ENCODE measurements at regions not wholly inside any gene's neighbourhood (a gene's known extent, or its start where the extent isn't known, plus 50 kb on each side); places are given as distances from the start of the nearest gene placed in this dataset.
"Not testable (repeated sequence)": the region's sequence is repeated elsewhere in the genome, so short reads cannot be mapped to it uniquely, and the experiment has no call there.

DNA sequence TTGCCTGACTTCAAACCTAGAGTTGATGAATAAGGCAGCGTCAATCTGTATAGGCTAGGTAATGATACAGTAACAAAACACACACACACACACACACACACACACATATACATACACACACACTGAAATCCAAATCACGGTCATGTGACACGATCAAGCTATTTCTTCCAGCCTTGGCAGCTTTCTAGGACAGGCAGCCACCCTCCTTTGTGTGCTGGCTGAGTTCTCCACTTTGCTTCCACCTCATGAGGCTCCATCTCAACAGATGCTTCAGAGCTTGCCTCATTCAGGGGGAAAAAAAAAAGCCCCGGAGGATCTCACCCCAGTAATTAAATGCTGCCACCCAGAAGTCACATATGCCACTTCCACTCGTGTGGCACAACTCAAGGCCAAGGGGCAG lies 217.9 kb downstream of the NPIPA8 start:
- H3K4me1 ChIP-seq (ENCODE audit: control insufficient read depth in 2 of 2, insufficient read depth in 2 of 2, low read length in 2 of 2); H3K36me3 ChIP-seq (ENCODE audit: control insufficient read depth in 2 of 2, insufficient read depth in 2 of 2, low read length in 2 of 2); H3K9ac ChIP-seq (ENCODE audit: low read depth in 1 of 2, low read length in 2 of 2); H3K27me3 ChIP-seq (ENCODE audit: control insufficient read depth in 2 of 2, insufficient read depth in 2 of 2, low read length in 2 of 2); H3K4me3 ChIP-seq (ENCODE audit: low read length in 2 of 2); H3K9me3 ChIP-seq (ENCODE audit: control insufficient read depth in 2 of 2, low read length in 2 of 2); H3K27ac ChIP-seq (ENCODE audit: low read depth in 2 of 2, low read length in 2 of 2): not testable (repeated sequence)

DNA sequence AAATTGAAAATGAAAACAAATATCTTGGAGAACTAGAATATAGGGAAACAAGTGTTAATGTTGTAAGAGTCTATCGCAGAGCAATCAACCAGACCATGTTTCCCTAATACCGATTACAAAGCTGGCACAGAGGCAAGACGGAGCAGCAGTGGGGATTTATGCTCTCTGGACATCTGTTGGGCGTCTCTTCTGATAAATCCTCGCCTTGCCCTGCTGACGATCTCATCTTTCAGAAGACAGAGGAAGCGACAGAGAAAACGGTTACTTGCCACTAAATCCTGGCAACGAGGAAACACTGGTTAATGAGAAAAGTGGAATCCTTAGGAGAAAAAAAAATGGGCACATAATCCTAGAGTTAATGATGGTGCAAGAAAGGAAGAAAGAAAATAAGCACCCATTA lies 218.5 kb downstream of the NPIPA8 start:
- not testable (repeated sequence) for H3K4me1 ChIP-seq (ENCODE audit: control insufficient read depth in 2 of 2, insufficient read depth in 2 of 2, low read length in 2 of 2); H3K9ac ChIP-seq (ENCODE audit: low read depth in 1 of 2, low read length in 2 of 2); H3K4me3 ChIP-seq (ENCODE audit: low read length in 2 of 2); H3K27me3 ChIP-seq (ENCODE audit: control insufficient read depth in 2 of 2, insufficient read depth in 2 of 2, low read length in 2 of 2); H3K36me3 ChIP-seq (ENCODE audit: control insufficient read depth in 2 of 2, insufficient read depth in 2 of 2, low read length in 2 of 2); H3K9me3 ChIP-seq (ENCODE audit: control insufficient read depth in 2 of 2, low read length in 2 of 2); H3K27ac ChIP-seq (ENCODE audit: low read depth in 2 of 2, low read length in 2 of 2)

DNA sequence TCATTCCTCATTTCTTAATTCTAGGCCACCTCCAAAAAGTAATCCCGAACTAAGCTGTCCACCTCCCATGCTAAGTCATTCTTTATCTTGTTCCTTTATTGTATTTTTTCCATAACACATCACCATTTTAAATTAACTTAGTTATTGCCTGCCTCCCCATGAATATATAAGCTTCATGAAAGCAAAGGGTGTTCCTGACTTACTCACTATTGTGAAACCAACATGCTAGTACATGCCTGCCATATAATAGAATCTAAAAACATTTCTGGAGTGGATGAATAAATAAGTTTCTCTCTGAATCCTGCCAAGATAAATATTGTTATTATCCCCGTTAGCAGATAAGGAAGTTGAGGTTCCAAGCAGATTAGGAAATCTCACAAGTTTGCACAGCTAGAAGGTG lies 232.1 kb downstream of the NPIPA8 start:
- not testable (repeated sequence) for H3K4me1 ChIP-seq (ENCODE audit: control insufficient read depth in 2 of 2, insufficient read depth in 2 of 2, low read length in 2 of 2); H3K27me3 ChIP-seq (ENCODE audit: control insufficient read depth in 2 of 2, insufficient read depth in 2 of 2, low read length in 2 of 2); H3K36me3 ChIP-seq (ENCODE audit: control insufficient read depth in 2 of 2, insufficient read depth in 2 of 2, low read length in 2 of 2); H3K4me3 ChIP-seq (ENCODE audit: low read length in 2 of 2); H3K27ac ChIP-seq (ENCODE audit: low read depth in 2 of 2, low read length in 2 of 2); H3K9ac ChIP-seq (ENCODE audit: low read depth in 1 of 2, low read length in 2 of 2); H3K9me3 ChIP-seq (ENCODE audit: control insufficient read depth in 2 of 2, low read length in 2 of 2)

DNA sequence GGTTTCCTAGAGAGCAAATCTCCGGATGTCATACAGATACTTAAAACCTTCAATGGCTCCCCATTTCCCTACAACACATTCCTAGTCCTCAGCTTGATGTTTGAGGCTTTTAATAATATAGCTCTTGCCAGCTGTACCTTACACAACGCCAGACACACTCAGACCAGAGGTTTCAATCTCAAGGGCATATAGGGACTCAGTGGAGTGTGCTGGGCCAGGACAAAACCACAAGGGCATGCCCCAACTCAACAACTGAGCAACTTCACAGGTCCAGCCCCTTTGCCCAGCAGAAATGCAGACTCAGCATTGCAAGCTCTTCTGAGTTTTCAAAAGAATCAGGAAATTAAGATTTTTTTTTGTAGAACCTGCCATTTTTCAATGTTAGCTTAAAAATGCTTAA lies 235.5 kb downstream of the NPIPA8 start:
- not testable (repeated sequence) for H3K9ac ChIP-seq (ENCODE audit: low read depth in 1 of 2, low read length in 2 of 2); H3K27ac ChIP-seq (ENCODE audit: low read depth in 2 of 2, low read length in 2 of 2); H3K4me3 ChIP-seq (ENCODE audit: low read length in 2 of 2); H3K9me3 ChIP-seq (ENCODE audit: control insufficient read depth in 2 of 2, low read length in 2 of 2); H3K36me3 ChIP-seq (ENCODE audit: control insufficient read depth in 2 of 2, insufficient read depth in 2 of 2, low read length in 2 of 2); H3K27me3 ChIP-seq (ENCODE audit: control insufficient read depth in 2 of 2, insufficient read depth in 2 of 2, low read length in 2 of 2); H3K4me1 ChIP-seq (ENCODE audit: control insufficient read depth in 2 of 2, insufficient read depth in 2 of 2, low read length in 2 of 2)

DNA sequence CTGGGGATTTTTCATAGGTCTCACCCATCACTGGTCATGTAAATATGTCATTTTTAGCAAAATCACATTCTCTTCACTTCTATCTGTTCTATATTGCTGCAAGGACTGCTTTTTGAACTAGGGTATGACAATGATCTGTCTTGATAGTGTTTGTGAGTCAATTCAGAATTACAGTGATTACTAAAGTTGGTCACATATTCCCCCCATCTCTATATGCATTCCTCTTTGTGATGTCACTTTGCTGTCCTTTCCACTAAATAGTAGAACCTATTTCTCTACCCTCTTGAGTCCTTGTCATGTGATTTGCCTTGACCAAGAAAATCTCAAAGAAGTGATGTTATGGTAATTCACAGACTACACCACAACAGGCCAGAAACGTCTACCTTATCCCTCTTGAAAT lies 243.9 kb downstream of the NPIPA8 start:
- not testable (repeated sequence) for H3K9ac ChIP-seq (ENCODE audit: low read depth in 1 of 2, low read length in 2 of 2); H3K27ac ChIP-seq (ENCODE audit: low read depth in 2 of 2, low read length in 2 of 2); H3K4me3 ChIP-seq (ENCODE audit: low read length in 2 of 2); H3K27me3 ChIP-seq (ENCODE audit: control insufficient read depth in 2 of 2, insufficient read depth in 2 of 2, low read length in 2 of 2); H3K9me3 ChIP-seq (ENCODE audit: control insufficient read depth in 2 of 2, low read length in 2 of 2); H3K4me1 ChIP-seq (ENCODE audit: control insufficient read depth in 2 of 2, insufficient read depth in 2 of 2, low read length in 2 of 2); H3K36me3 ChIP-seq (ENCODE audit: control insufficient read depth in 2 of 2, insufficient read depth in 2 of 2, low read length in 2 of 2)

DNA sequence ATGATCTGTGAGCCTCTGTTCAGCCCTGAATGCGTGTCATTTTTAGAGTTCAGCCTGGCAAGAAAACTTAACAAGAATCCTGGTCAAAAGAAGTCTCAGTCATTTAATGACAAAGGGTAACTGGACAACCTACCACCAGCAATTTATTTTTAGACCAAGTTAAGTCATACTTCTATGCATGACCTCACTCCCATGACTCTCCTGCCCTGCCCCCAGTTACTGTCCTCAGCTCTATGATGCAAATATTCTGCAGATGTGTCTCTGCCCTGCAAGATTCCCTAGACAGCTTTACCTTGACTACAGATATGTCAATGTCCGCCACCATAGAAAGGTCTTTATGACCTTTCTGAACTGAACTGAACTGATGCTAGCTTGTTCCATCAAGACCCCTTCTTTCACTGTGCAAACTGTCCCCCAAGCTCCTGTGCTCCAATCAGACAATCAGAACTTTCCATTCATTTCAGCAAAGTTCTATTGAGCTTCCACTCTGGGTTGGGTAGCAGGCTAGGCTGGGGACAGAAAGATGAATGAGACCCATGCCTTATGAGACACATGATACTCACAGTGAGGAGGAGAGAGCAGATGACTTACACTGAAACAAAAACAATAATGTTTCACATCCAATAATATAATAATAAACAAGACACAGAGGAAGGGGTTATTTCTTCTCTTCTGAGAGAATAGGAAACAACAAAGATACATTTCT lies 255.7 kb downstream of the NPIPA8 start:
- not testable (repeated sequence) for H3K4me3 ChIP-seq (ENCODE audit: low read length in 2 of 2); H3K9me3 ChIP-seq (ENCODE audit: control insufficient read depth in 2 of 2, low read length in 2 of 2); H3K36me3 ChIP-seq (ENCODE audit: control insufficient read depth in 2 of 2, insufficient read depth in 2 of 2, low read length in 2 of 2); H3K4me1 ChIP-seq (ENCODE audit: control insufficient read depth in 2 of 2, insufficient read depth in 2 of 2, low read length in 2 of 2); H3K9ac ChIP-seq (ENCODE audit: low read depth in 1 of 2, low read length in 2 of 2); H3K27ac ChIP-seq (ENCODE audit: low read depth in 2 of 2, low read length in 2 of 2); H3K27me3 ChIP-seq (ENCODE audit: control insufficient read depth in 2 of 2, insufficient read depth in 2 of 2, low read length in 2 of 2)

DNA sequence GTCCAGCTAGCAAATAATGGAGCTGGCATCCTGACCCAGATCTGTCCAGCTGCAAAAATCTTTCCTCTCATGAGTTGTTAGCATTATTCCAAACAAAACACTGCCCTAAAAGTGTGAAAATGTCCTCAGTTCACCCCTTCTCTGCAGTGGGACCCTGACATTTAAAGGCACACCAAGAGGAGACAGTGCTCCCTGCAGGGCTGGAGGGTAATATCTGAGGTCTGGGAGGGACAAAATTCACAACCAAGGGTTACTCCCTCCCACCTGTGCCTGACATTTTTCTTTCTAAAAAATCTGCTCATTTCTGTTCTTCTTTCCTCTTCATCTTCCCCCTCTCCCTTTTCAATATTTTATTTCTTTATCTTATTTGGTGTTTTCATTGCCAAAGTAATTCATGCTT lies 258.6 kb downstream of the NPIPA8 start:
- H3K36me3 ChIP-seq (ENCODE audit: control insufficient read depth in 2 of 2, insufficient read depth in 2 of 2, low read length in 2 of 2); H3K27me3 ChIP-seq (ENCODE audit: control insufficient read depth in 2 of 2, insufficient read depth in 2 of 2, low read length in 2 of 2); H3K9me3 ChIP-seq (ENCODE audit: control insufficient read depth in 2 of 2, low read length in 2 of 2): not testable (repeated sequence)

DNA sequence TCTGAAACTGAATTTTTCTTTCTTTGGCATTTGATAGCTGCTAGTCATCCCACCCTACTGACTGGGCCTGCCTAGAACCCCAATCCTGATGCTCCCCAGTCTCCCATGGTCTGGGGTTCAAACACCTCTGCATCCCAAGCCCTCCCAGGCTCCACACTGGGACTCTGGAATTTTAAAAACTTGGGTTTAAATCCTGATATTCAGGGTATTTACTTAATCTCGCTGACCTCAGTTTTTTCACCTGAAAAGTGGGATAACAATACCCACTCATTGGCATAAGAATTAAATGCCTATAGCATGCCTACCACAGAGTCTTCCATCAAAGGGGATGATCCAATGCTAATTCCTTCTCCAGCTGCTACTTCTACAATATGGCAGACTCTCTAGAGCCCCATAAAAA lies 264.4 kb downstream of the NPIPA8 start:
- Histone ChIP-seq H3K27me3 (ENCODE audit: control insufficient read depth in 2 of 2, insufficient read depth in 2 of 2, low read length in 2 of 2) (no peaks in the 10 kb centered on the region), H3K9ac (ENCODE audit: low read depth in 1 of 2, low read length in 2 of 2) (no peak overlapping the region), H3K4me3 (ENCODE audit: low read length in 2 of 2) (no peak overlapping the region), H3K4me1 (ENCODE audit: control insufficient read depth in 2 of 2, insufficient read depth in 2 of 2, low read length in 2 of 2) (no peaks in the 10 kb centered on the region), H3K27ac (ENCODE audit: low read depth in 2 of 2, low read length in 2 of 2) (no peak overlapping the region), H3K9me3 (ENCODE audit: control insufficient read depth in 2 of 2, low read length in 2 of 2) (no peaks in the 10 kb centered on the region), H3K36me3 (ENCODE audit: control insufficient read depth in 2 of 2, insufficient read depth in 2 of 2, low read length in 2 of 2) (no peaks in the 10 kb centered on the region)

More for the DNA sequence above, 258.6 kb downstream of the NPIPA8 start:
- not testable (repeated sequence) for H3K9ac ChIP-seq (ENCODE audit: low read depth in 1 of 2, low read length in 2 of 2); H3K4me1 ChIP-seq (ENCODE audit: control insufficient read depth in 2 of 2, insufficient read depth in 2 of 2, low read length in 2 of 2); H3K4me3 ChIP-seq (ENCODE audit: low read length in 2 of 2); H3K27ac ChIP-seq (ENCODE audit: low read depth in 2 of 2, low read length in 2 of 2)

DNA sequence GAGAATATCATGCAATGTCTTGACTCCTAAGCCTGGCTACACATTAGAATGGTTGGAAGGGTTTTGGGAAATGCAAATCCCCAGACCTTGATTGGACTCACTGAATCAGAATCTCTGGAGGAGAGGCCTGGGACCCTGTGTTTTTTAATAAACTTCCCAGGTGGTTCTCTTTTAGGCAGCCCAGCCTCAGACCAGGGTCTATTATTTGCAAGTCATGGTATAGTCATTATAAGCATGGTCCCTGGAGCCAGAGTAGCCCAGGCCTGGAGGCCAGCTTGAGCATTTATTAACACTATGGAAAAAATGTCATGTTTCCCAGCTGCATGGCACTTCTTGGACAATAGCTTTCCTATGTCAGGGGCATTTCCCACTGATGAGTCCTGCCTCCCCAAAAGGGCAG lies 266.9 kb downstream of the NPIPA8 start:
- Histone ChIP-seq H3K27me3 (ENCODE audit: control insufficient read depth in 2 of 2, insufficient read depth in 2 of 2, low read length in 2 of 2) (no peaks in the 10 kb centered on the region), H3K4me3 (ENCODE audit: low read length in 2 of 2) (no peak overlapping the region), H3K4me1 (ENCODE audit: control insufficient read depth in 2 of 2, insufficient read depth in 2 of 2, low read length in 2 of 2) (no peaks in the 10 kb centered on the region), H3K27ac (ENCODE audit: low read depth in 2 of 2, low read length in 2 of 2) (no peak overlapping the region), H3K9me3 (ENCODE audit: control insufficient read depth in 2 of 2, low read length in 2 of 2) (no peaks in the 10 kb centered on the region), H3K9ac (ENCODE audit: low read depth in 1 of 2, low read length in 2 of 2) (no peak overlapping the region), H3K36me3 (ENCODE audit: control insufficient read depth in 2 of 2, insufficient read depth in 2 of 2, low read length in 2 of 2) (no peaks in the 10 kb centered on the region)

DNA sequence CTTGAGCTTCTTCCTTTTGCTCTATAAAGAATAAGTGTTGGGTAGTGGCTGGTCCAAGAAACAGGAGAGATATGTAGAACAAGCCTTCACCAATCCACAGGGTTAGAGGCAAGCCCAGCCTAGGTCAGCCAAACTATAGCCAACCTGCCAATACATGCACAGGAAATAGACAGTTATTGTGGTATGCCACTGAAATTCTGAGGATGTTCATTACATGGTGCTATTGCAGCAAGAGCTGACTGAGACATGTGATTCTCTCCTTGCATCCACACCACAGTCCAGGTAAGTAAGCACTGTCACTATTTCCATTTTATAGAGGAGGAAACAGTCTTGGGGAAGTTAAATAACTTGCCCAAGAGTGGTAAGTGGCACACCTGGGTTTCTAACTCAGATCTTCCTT lies 268.1 kb downstream of the NPIPA8 start:
- no peak overlapping the region for H3K4me3 ChIP-seq (ENCODE audit: low read length in 2 of 2)

DNA sequence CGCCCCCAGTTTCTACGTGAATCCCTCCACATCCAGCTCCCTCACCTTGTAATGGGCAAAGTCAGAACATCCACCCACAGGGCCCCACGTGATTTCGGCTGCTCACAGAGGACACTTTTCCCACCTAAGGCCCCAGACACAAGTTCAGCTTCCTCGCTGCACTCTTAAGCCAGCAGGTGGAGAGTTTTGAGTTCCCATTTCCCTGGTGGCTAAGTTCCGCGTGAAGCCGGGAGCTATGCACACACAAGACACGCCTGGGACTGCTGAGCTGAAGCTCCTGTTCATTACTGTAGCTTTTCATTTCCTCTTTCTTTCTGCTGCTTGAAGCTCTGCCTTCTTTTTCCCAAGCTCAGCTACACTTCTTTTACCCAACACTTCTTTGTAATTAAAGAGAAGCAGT lies 273.8 kb downstream of the NPIPA8 start:
- Histone ChIP-seq H3K4me1 (ENCODE audit: control insufficient read depth in 2 of 2, insufficient read depth in 2 of 2, low read length in 2 of 2) (peaks cover 0 to 2% of the 10 kb centered on the region in 2 donors), H3K36me3 (ENCODE audit: control insufficient read depth in 2 of 2, insufficient read depth in 2 of 2, low read length in 2 of 2) (no peaks in the 10 kb centered on the region), H3K27me3 (ENCODE audit: control insufficient read depth in 2 of 2, insufficient read depth in 2 of 2, low read length in 2 of 2) (no peaks in the 10 kb centered on the region), H3K27ac (ENCODE audit: low read depth in 2 of 2, low read length in 2 of 2) (no peak overlapping the region), H3K9ac (ENCODE audit: low read depth in 1 of 2, low read length in 2 of 2) (no peak overlapping the region), H3K4me3 (ENCODE audit: low read length in 2 of 2) (no peak overlapping the region), H3K9me3 (ENCODE audit: control insufficient read depth in 2 of 2, low read length in 2 of 2) (no peaks in the 10 kb centered on the region)

More for the DNA sequence above, 268.1 kb downstream of the NPIPA8 start:
- no peak overlapping the region for H3K9ac ChIP-seq (ENCODE audit: low read depth in 1 of 2, low read length in 2 of 2)
- no peaks in the 10 kb centered on the region for H3K9me3 ChIP-seq (ENCODE audit: control insufficient read depth in 2 of 2, low read length in 2 of 2)
- H3K4me1 ChIP-seq (ENCODE audit: control insufficient read depth in 2 of 2, insufficient read depth in 2 of 2, low read length in 2 of 2) = no peaks in the 10 kb centered on the region
- no peaks in the 10 kb centered on the region for H3K27me3 ChIP-seq (ENCODE audit: control insufficient read depth in 2 of 2, insufficient read depth in 2 of 2, low read length in 2 of 2)
- no peak overlapping the region for H3K27ac ChIP-seq (ENCODE audit: low read depth in 2 of 2, low read length in 2 of 2)
- no peaks in the 10 kb centered on the region for H3K36me3 ChIP-seq (ENCODE audit: control insufficient read depth in 2 of 2, insufficient read depth in 2 of 2, low read length in 2 of 2)
